Astrocyte of the hippocampus (primary cell): ENCODE measurements at regions not wholly inside any gene's neighbourhood (a gene's known extent, or its start where the extent isn't known, plus 50 kb on each side); places are given as distances from the start of the nearest gene placed in this dataset.
"Not testable (repeated sequence)": the region's sequence is repeated elsewhere in the genome, so short reads cannot be mapped to it uniquely, and the experiment has no call there.

Experiments
- DNase-seq: peaks from one replicate; pipeline ENCODE4 v3.0.0; 2011; ENCODE audit warnings: low read depth, low spot score

DNA sequence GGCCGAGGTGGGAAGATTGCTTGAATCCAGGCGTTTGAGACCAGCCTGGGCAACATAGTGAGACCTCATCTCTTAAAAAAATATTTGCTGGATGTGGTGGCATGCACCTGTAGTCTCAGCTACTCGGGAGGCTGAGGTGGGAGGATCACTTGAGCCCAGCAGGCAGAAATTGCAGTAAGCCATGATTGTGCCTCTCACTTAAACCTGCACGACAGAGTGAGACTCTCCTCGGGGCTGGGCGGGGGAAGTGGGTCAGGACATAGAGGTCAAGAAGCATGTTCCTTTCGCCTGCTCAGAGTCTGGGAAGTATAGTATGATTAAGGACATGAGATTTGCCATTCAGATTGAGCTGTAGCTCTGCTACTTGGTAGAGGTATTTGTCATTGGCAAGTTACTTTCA, 52.3 kb downstream of the SEPTIN7 start:
- DNase-seq, result not testable (repeated sequence)

GRCh38 chr7:35854311-35854710, 53.5 kb downstream of the SEPTIN7 start:
- no peak for DNase-seq

GRCh38 chr7:35856175-35856574, 55.3 kb downstream of the SEPTIN7 start:
- DNase-seq, result no peak

- DNase-seq, result no peak
These were observed 59.8 kb downstream of the SEPTIN7 start for GRCh38 chr7:35860664-35861063.

- no peak for DNase-seq
These were observed 64.4 kb downstream of the SEPTIN7 start for GRCh38 chr7:35865287-35865686.

DNA sequence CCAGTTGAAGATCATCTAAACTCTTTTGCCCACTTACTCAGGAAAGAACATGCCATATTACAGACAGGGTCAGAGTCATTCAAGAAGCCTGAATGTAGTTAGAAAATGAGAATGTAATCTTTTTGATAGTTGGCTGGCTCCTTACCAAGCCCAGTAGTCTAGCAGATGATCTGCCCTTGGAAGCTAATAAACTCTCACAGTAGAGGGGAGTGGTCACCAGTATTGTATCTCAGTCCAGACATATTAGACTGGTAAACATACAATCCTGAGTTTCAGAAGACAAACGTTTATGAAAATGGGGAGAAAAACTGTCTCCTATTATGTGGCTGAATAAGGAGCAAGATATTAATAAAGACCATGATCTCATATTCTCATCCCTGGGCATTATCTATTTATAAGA, 65.3 kb downstream of the SEPTIN7 start:
- DNase-seq, result no peak

GRCh38 chr7:35869117-35869516, 68.3 kb downstream of the SEPTIN7 start:
- not testable (repeated sequence) for DNase-seq

GRCh38 chr7:35869810-35870209, 69.0 kb downstream of the SEPTIN7 start:
- DNase-seq, result peak; percentile 5

- no peak for DNase-seq
These were observed 71.0 kb downstream of the SEPTIN7 start for GRCh38 chr7:35871856-35872255.

- no peak for DNase-seq
These were observed 74.0 kb downstream of the SEPTIN7 start for GRCh38 chr7:35874886-35875285.

DNA sequence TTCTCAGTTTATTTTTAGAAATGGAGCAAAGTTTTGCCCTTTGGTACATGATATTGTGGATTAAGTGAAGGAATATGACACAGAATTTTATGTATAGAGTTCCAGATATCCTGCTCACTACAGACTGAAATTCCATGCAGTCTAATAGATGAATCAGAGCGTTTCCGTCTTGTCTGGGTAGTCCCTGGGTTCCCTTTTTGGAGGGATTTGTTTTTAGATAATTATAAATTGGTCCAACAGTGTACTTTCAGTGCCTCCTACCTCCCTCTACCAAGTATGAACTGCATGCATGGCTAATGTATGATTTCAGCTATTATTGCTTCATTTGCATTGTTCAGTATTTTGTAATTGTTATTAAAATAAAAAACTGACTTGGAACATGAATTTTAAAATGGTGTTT, 74.4 kb downstream of the SEPTIN7 start:
- DNase-seq, result peak; percentile 7

DNA sequence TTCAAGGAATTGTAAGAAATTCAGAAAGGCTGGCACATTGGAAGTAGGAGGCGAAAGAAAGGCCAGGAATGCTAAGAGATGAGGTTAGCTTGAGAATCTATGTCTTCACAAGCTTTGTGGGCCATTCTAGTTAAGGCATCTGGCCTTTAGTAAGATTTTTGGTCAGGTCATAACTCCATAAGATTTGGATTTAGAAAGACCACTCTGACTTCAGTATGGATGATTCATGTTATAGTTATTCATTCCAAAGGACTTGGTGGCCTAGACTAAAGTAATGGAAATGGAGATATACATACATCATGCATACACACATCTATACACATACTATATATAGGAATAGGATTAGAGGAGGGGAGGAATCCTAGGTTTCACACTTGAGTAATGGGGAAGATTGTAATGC, 77.5 kb downstream of the SEPTIN7 start:
- no peak for DNase-seq

DNA sequence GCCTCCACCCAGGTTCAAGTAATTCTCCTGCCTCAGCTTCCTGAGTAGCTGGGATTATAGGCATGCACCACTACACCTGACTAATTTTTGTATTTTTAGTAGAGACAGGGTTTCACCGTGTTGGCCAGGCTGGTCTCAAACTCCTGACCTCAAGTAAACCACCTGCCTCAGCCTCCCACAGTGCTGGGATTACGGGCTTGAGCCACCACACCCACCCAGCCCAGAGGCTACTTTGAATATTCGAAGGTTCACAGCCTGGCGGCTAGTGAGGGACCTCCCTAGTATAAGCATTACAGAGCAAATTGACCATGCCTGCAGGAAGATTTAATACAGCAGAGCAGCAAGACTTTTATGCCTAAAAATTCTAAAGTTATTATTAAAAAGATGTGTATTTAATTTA, 86.6 kb downstream of the SEPTIN7 start:
- DNase-seq, result not testable (repeated sequence)

GRCh38 chr7:35889001-35889400, 88.1 kb downstream of the SEPTIN7 start:
- DNase-seq, result no peak

- DNase-seq, result no peak
These were observed 89.0 kb downstream of the SEPTIN7 start for GRCh38 chr7:35889870-35890269.

DNA sequence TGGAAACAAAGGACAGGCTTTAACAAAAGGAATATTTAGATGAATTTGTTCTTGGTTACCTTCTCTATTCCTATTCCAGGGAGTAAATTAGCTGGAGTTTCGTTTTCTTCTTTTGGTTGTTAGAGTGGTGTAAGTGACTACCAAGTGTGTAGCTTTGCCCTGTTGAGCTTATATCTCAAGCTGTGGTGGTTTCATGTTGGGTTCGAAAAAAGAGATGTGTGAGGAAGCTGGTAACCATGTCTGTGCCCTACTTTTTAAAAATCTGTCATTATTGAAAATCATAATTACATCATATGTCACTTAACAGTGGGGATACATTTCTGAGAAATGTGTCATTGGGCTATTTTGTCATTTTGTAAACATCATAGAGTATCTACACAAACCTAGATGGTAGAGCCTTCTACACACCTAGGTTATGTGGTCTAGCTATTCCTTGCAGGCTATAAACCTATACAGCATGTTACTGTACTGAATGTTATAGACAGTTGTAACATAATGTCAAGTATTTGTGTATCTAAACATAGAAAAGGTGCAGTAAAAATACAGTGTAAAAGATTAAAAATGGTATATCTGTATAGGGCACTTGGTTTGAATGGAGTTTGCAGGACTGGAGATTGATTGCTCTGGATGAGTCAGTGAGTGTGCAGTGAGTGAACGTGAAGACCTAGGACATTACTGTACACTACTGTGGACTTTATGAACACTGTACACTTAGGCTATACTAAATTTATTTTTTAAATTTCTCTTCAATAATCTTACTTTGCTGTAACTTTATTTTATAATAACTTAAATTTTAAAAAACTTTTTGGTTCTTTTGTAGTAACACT, 90.4 kb downstream of the SEPTIN7 start:
- no peak for DNase-seq

GRCh38 chr7:35893649-35894048, 92.8 kb downstream of the SEPTIN7 start:
- no peak for DNase-seq

DNA sequence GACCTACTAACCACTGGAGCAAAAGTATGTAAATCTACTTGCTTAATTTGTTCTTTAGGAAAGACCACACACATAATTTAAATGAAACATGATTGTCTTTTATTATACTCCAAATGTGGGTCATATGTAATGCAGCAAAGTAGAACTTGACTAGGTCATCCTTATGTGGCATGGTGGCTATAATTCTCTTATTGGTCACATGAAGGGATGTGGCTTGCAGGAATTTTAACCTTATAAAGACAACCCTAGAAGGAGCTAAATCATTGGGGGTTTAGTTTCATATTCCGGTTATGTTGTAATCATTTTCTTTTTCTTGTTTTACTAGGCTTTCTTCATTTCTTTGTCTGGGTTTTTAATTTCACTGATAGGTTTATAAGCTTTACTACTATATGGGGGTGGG, 93.9 kb downstream of the SEPTIN7 start:
- DNase-seq, result no peak

DNA sequence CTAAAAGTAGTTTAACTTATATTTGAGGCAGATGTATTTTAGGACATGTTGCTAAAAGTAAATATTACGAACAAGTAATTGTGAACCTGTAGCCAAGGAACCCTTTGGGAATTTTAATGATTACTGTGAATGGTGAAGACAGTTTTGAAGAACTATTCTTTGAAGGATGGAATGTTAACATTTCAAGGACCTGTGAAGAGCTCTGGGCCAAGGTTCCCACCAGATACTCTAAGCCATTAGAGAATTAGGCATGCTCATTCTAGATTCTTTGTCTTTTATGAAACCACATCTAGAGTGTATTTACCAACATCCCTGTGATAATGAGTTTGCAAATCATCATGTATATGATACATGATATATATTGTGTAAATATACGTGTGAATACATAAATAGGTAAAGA, 99.8 kb downstream of the SEPTIN7 start:
- DNase-seq, result no peak

- DNase-seq, result peak; percentile 45
These were observed 104.7 kb downstream of the SEPTIN7 start for GRCh38 chr7:35905555-35905954.

DNA sequence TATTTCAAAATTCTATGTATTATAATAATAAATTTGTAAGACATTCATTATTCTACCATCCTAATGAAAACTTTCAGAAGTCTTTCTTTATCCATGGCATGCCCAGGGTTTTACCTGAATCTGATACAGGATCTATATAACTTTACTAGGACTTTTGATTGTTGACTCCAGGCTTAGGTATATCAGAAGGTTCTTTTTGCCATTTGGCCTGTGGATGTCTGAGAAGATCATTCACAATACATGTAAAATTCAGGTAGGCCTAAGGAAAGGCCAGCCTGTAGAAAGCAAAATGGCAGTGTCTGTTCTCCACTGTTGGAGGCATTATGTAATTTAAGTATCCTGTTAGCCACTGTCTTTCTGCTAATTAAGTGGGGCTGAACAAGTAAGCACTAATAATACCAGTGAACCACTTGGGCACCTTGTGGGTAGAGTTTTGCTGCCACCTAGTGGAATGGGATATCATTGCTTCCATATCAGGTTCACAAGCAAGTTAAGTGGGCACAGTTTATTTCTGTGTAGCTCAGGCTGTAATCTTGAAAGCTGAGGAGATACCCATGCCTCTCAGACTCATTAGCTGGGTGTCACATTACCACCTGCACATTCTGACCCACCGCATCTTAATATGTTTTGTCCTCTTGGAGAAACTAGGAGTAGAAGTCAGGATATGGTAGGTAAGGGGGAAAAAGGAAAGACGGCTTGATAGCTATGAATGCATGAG, 105.5 kb downstream of the SEPTIN7 start:
- peak; percentile 87 for DNase-seq

DNA sequence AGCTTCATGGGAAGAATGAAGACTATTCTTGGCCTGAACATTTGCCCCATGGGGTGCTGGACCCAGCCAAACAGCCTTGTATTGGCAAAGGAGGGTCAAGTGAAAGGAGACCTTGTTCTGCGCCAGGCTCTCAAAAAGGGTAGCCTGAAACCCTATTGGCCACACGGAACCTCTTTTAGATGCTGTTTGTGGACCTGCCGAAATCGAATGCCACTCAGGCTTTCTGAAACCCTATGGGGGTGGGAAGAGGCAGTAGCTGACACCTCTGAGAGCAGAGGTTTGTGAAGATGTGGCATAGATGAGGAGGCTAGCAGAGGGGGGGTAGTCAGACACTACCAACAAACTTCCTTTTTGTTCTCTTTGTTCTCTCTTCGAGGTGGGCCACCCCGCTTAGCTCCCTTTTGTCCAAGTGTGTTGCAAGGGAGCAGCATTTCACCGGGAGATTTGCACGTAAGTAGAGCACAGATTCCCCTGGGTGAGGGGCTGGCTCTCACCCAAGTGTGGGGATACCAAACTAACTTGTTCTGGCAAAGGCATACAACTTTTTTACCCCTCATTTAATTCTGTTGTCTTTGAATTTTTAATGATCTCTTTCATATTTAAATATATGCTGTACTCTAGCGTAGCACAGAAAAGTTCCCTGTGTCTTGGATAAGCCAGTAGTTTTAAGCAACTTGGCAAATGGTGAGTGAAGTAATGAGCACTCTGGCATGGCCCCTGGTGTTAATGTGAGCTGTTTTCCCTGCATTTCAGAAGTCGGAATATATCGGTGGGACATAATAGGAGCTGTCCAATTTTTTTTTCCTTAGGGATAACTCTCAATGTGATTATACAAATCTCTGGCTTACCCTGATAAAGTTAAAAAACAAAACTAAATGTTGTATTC, 107.7 kb downstream of the SEPTIN7 start:
- peak; percentile 43 for DNase-seq
